ENCODE measurements at regions not wholly inside any gene's neighbourhood (a gene's known extent, or its start where the extent isn't known, plus 50 kb on each side); places are given as distances from the start of the nearest gene placed in this dataset.
A peak's percentile ranks its signal among the peaks of the same experiment; 100 is the strongest.

DNA sequence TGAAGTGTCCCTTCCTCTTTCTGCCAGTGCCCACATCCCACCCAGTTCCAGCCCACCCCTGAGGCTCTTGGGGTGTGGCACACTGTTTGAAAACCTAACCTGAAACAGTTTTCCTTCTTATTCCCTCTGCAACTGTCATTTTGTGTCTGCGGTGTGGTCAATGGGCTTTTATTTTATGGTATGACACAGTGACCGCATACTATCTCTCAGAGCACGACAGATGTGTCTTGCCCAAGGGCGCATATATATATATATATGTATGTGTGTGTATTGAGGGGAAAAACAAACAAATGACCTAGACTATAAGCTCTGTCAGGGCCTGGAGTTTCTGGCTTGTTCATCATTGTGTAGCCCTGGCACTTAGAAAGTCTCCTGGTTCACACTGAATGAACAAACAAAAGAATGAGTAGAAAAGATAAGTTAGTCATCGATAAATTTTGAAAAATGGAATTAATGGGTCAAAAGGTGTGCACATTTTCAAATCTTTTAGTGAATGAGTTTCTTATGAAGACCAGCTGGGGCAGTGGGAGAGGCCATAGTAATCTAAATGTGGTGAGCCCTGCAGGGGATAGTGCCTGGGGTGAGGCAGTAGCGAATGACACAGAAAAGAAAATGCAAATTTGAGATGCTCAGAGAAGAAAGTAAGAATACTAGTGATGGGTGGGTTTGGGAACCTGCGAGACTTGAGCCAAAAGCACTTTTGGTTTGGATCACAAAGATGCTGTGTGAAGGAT, 198.4 kb downstream of the SNX10 start:
- DNase-seq, result no peak

DNA sequence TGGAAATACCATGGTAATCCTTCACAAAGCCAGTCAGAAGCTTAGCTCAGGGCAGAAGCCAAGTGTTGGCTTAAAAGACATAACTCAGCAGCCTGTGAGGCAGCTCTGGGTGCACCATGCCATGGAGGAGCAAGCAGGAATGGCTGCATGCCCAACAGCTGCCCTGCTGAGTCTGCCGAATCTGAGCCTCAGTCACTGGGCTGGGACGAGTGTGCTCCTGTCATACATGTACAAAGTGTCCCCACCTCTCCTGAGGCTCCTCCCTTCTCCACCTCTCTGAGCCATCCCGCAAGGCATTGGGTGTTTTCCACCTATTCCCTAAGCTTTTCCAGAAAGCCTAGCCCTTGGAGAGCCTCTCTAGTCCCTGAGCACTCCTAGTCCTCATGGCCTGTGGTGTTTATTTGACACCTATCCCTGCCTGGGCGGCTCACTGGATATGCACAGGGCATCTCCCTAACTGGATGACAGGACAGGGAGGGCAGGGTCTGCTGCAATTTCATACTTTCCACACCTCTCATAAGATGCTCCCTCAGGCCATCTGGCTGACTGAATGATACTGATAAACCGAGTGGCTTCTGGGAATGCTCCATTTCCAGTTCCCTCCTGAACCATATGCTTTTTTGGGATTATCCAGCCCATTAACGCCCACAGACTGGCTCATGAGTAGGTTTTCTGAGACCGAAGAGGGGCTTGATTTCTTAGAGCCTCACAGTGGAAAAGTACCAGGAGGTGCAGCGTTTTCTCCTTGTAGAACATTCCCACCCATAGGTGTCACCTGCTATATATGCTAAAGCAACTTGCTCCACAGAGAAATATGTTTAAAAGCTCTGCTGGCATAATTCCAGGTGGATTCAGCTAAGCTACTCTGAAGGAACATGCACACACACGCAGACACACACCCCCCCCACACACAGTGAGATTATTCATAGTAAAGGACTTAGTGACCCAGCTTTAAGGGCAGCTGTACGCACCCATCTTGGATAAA, 199.3 kb downstream of the SNX10 start:
- DNase-seq, result no peak

DNA sequence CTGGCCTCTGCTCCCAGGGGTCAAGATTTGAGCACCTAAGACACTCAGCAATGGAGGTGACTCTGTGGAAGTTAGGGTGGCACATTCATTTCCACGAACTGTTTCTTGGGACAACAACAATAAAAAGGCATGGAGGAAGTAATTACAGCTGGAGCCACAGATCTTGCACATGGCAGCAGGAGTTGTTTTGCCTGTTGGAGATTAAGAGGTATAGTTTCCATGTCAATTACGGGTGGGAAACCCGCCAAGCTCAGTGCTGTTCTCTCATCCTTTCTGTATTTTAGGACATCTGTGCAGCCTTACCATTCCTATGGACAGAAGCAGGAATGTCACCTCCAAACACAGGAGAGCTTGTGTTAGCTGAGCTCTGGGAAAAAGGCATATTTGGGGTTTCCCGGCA, 201.2 kb downstream of the SNX10 start:
- DNase-seq, result no peak

DNA sequence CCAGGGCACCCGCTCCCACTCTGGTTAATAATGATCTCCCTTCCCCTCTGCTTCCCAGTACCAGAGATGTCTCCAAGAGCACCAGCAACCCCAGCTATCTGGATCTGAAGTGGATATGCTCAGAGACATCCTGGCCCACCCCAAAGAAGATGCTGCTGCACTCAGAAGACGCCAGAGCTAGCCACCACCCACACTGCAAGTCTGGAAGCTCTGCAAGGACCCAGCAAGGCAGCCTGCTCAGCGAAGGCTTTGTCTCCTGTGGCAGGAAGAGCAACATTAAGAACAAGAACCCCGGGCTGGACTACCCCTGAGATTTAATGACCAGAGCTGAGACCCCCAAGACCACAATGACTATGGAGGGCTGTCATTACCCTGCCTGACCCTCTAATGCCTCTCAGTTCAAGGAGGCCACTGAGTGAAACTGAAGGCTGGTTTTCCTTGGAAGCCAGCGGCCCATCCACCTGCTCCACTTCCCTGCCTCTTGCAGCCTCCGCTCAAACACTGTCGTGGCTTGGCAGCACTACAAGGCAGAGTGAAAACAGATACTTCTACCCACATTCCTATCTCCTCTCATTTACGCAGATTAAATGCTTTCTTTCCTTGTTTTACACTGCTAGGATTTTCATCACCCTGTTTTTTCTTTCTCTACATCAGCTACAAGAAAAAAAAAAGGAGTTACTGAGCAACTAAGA, 202.2 kb downstream of the SNX10 start:
- DNase-seq, result no peak

DNA sequence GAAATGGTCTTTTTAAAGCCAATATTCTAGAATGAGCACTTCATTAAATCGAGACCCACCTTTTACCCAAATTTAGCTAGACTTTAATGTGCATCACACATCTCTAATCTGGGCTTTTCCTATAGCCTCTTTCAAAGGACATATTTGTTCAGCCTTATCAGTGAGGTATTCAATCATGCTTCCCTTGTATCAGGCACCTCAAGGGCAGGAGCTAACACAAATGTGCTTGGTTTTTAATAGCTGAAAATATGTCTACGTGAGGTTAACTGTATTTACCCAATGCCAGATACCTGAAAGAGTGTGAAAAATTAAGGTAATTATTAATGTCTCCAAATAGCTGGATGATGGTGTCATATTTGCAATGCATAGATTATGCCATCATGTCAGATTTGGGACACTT, 203.9 kb downstream of the SNX10 start:
- no peak for DNase-seq

DNA sequence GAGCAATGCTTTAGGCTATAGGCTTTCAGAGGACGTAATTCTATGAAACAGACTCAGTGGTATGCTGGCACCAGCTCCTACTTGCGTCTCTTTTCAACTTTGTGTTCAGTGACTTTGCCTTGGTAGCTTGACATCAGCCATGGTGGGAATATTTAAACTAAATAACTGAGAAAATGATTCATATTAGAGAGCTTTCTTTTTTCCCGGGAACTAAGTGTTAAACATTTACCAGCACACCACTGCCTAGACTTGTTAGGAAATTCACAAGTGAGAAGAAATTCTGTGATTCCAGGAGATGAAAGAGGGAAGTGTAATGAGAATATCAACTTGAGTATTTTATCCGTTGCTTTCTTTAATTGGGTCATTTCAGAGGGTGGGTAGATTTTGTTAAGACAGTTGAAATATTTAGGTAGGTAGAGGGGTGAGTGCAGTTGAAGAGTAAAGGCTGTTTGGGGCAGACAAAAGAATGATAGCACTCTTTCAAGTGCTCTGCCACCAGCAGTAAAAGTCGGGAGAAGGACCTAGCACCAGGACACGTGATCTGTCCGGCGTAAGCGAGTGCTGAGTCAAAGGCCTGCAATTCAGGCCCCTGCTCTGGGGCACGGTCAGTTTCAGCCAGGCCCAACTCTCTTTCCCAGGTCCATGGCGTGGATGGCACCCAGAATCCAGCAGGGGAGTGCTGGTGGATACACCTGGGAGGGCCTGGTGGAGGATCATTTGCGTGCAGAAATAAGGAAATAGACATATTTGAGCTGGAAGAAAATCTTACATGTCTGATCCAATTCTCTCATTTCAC, 206.3 kb downstream of the SNX10 start:
- DNase-seq, result no peak

DNA sequence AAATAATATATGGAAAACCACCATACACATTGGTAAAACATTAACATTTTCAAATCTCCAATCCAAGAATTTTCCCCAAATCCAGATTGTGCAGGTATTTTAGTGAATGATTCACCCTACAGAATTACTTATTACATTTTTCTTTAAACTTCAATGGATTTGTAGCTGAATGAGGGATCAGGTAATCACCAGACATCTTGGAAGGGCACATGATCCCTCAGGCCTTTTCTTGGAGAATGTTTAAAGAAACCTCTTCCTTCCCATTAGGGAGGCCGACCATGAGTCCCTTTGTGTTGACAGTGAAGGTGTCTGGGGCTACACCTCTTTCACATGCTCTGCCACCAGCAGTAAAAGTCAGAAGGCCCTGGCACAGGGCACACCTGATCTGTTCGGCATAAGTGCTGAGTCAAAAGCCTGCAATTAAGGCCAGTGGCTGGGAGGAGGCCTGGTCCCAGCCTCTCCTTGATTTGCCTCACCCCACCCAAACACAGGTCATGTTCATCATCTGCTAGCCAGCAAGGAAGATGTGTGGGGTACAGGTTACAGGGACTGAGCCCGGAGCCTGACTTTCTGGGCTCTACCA, 207.7 kb downstream of the SNX10 start:
- no peak for DNase-seq

DNA sequence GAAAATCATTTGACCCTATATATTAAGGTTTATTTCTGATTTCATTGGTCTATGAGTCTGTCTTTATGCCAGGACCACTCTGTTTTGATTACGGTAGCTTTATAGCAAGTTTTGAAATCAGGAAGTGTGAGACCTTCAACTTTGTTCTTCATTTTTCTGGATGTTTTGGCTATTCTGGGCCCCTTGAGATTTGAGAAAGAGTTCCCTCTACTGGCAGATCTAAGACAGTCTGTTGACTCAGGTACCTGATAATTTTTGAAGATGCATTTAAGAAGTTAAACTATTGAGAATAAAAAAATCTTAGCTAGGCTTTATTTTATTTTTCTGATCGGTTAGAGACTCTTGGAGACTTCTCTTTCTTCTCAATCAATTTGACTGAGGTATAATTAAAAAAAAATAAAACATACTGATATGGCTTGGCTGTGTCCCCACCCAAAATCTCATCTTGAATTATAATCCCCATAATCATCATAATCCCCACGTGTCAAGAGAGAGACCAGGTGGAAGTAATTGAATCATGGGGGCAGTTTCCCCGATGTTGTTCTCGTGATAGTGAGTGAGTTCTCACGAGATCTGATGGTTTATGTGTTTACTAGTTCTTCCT, 209.2 kb downstream of the SNX10 start:
- DNase-seq, result peak in 1 of 5 experiments; percentile 36

DNA sequence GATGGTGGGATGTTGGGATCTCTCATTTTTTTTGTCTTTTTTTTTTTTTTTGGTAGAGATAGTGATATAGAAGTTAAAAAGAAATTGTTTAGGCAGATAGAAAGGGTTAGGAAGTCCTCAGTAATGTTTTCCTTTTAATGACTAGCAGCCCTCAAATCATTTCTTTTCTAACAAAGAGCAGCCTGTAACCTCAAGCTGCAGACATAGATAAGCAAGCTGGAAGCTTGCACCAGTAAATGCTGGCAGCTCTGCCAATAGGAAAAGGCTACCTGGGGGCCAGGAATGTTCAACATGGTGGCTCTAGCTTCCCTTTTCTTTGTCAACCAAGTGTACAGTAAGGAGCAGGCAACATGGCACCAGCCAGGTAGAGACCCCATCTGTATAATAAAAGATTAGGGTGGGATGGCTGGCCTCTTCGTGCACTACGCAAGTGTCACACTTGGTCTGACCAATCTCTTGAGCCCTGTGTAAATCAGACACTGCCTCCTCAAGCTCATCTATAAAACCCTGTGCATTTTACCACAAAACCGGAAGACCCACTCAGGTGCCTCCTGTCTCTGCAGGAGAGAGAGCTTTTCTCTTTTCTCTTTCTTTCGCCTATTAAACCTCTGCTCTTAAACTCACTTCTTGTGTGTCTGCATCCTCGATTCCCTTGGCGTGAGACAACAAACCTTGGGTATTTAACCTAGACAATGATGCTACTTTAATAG, 212.9 kb downstream of the SNX10 start:
- DNase-seq, result no peak

DNA sequence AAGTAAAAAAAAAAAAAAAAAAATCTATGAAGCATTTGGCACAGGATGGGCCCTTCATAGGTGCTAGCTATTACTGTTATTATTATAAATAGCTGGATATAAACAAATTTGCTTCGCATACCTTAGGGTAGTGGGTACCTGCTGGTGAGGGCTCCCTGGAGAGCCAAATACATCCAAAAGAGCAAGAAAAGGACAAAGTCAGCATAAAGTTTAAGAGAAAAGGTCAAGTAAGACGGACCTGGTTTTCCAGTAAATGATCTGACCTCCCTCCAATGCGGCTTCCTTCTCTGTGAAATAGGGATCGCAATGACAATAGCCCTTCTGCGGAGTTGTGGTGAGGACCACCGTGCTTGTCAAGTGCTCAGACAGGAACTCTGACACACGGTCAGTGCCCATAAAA, 214.5 kb downstream of the SNX10 start:
- DNase-seq, result no peak

DNA sequence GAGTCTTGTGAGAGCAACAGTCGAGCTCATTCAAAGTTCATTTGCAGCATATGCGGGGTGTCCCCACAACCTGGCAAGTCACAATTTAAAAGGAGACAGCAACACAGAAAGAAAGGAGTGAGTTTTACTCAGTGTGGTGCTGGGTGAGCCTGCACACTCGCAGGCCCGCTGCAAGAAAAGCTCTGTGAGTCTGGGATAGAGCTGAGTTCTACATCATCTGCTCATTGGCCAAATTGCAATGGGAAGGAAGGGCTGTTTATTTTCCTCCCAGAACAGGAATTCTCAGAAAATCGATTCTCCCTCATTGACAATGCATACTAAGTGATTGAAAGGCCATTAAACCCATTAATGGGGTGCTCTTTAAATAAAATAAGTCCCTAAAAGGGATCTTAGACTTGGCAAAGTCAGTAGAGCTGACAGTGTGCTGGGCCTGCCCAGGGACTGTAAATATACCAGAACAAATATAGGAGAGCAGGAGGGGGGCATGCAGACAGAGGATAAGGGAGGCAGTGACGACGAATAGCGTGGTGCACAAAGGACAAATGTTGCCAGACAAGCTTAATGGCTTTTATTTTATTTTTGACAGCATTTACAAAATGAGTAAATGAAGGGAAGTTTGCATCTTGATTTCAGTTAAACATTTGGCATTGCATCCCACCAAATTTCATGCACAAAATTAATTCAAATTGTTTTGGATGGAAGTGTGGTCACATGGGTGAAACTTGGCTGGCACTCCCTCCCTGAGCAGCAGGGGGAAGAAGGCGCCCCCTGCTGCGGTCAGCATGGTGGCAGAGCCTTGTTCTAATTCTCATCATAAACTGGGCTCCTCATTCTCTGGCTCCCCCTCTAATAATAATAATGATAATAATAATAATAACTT, 215.7 kb downstream of the SNX10 start:
- no peak for DNase-seq

DNA sequence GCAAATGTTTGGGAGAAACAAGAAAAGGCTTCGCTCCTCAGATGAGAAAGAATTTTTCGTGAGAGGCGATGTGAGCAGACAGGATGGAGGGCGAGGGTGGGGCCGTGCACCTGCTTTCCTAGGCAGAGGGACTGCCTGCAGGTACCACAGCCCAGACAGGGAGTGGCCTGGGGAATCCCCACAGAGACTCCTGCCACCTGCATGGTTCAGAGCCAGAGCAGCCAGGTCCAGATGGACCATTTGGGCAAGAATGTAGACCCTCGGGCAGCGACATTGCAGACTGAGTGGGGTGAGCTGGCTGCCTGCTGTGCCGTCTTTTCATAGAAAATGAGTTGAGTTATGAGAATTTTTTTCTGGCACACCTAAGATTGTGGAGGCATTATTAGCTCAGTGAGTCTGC, 216.8 kb downstream of the SNX10 start:
- DNase-seq, result no peak

DNA sequence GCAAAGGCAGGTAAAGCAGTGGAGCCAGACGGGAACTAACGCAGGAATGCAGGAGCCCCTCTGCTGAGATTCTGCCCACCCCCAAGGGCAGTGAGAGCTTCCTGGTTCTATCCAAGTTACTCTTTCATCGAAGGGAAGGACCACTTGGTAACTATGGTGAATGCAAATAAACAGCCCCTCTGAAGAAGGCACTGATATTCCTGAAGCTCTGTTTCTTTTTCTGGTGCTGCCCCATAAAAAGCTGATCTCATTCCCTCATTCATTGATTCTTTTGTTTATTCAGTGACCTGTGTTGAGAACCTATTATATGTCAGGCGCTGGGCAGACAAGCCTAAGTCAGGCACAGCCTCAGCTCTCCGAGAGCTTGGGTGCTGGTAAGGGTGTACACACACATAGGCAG, 217.3 kb downstream of the SNX10 start:
- DNase-seq, result no peak

DNA sequence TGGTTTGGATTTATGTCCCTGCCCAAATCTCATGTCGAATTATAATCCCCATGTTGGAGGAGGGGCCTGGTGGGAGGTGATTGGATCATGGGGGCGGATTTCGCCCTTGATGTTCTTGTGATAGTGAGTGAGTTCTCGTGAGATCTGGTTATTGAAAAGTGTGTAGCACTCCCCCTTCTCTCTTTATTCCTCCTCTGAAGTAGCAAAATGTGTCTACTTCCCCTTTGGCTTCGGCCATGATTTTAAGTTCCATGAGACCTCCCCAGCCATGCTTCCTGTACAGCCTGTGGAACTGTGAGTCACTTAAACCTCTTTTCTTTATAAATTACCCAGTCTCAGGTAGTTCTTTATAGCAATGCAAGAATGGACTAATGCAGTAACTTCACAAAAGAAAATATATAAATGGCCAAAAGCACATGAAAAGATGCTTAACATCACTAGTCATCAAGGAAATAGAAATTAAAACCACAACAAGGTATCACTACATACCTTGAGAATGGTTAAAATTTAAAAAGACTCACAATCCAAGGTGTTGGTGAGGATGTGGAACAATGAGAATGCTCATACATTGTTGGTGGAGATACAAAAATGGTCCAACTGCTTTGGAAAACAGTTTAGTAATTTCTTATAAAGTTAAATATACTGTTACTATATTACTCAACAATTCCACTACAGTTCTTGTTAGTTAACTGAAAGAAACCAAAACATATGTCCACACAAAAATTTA, 218.7 kb downstream of the SNX10 start:
- no peak for DNase-seq

DNA sequence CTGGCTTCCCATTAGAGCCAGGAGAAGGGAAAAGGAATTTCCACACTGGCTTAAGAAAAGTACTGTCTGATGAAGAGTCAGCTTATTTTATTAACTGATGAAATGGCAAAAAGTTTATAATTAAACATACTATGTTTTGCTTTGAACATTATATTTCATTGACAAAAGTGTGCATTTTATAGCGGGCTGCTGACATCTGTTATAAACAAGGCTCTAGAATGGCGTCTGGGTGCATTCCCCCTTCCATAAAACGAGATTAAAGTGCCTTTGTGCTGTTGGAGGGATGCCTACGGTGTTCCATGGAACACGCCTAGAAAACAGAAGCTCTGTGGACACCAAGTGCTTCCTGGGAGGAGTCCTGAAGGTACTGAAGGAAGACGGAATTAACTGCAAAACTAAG, 220.2 kb downstream of the SNX10 start:
- no peak for DNase-seq

DNA sequence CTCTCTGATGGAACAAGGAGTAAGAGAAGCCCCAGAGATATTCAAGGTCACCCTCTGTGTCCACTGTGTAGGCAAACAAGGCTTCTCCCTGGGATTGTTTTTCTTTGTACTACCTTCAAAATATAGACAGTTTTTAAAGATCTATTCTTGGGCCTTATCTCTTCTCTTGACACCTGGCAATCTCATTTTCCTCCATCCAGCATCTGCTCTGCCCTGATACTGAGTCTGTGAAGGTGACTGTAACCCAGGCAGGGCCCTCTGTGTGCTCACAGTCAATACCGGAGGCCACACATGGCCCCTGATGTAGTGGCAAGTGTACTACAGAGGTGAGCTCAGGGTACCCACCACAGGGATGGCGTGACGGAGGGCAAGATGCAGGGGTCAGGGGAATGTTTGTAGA, 221.1 kb downstream of the SNX10 start:
- DNase-seq, result no peak

DNA sequence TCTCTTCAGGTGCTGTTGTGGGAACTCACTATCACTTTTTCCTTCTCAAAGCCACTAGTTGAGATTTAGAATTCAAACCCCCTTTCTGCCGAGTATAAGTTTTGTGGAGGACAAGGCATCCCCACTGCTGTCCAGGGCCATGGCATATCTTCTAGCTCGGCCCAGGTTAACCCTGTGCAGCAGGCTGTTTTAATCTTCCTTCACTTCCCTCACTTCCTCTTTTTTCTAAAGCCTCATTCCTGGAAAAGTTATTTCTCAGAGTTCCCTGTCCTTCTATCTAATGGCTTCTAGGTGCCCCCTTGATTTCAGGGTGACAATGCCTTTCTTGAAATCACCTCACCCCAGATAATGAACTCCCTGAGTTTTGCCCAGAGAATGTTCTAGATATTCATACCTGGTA, 222.3 kb downstream of the SNX10 start:
- no peak for DNase-seq

DNA sequence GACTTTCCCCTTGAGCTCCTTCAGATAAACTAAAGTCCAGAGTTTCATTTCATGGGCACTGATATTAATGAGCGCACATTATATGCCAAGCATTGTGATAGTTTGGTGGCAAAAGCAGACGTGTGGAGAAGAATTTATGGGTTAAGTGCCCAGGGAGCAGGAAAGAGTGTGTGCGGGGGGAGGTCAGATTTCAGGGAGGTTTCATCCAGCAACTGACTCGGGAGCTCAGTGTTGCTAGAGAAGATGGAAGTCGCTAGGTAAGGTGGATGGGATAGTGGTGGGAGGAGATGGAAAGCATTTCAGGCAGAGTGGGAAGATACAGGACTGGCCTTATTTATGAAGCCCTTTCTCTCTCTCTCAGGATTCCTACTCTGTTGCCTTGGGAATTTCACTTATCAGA, 223.0 kb downstream of the SNX10 start:
- DNase-seq, result no peak

DNA sequence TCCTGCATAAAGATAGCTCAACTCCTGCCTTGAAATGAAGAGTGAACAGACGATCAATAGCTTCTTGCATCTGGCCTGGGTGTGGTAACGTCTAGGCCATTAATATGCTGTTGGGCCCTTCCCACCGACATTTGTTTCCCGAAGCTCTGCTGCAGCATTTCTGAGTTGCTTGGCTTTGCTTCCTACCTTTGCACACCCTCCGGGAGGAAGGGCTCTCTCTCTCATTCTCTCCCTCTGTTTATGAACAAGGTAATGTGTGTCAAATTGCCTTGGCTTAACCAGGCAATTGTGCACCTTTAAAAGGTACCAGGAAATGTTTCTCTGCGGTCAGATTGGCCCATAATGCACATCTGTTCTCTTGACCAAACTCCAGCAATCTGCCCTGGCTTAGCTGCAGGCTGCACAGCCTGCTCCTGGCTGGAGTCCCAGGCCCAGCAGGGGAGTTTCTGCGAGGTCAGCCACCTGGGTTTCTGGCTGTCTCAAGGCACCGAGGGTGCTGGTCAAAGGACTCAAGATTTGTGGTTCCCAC, 223.7 kb downstream of the SNX10 start:
- DNase-seq, result no peak
